GM18511 (cell line): ENCODE measurements at regions not wholly inside any gene's neighbourhood (a gene's known extent, or its start where the extent isn't known, plus 50 kb on each side); places are given as distances from the start of the nearest gene placed in this dataset.
"Not testable (repeated sequence)": the region's sequence is repeated elsewhere in the genome, so short reads cannot be mapped to it uniquely, and the experiment has no call there.

Source experiments
- ATAC-seq: cut with Tn5 transposase; IDR thresholded peaks from one replicate; pipeline ENCODE4 v1.9.1; 2021; ENCODE audit warnings: mild to moderate bottlenecking, moderate library complexity; ENCODE audit not compliant: unreplicated experiment

DNA sequence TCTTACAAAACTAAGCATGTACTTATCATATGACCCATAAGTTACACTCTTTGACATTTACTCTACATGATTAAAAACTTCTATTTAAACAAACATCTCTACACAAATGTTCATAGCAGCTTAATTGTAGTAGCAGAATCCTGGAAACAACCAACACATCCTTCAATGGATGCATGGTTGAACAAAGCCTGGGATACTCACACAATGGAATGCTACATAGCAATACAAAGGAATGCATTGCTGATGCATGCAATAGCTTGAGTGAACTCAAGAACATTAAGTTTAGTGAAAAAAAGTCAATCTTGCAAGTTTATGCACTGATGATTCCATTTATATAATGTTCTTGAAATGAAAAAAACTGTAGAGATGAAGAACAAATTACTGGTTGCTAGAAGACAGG lies 686.9 kb downstream of the LRRIQ3 start:
- no peak for ATAC-seq

DNA sequence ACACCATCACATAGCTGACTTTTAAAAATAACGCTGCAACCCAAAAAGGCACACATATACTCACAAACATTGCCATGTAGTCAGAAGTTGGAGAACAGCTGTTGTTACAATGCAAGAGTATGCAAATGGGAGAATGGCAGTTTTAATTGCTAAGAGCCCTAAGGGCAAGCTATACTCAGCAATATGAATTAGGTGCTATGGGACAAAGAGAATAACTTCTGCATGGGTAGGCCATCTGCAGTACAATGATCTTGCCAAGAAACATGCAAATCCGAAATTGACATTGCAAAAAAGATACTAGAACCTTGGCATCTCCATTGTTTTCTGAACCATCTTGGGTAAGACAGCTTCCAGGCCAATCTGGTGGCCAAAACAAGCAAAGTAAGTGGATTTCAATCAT lies 697.8 kb downstream of the LRRIQ3 start:
- ATAC-seq, result no peak

- no peak for ATAC-seq
Observed at GRCh38 chr1:73499671-73500070, 698.3 kb downstream of the LRRIQ3 start.

GRCh38 chr1:73491621-73492020 lies 706.4 kb downstream of the LRRIQ3 start:
- no peak for ATAC-seq

DNA sequence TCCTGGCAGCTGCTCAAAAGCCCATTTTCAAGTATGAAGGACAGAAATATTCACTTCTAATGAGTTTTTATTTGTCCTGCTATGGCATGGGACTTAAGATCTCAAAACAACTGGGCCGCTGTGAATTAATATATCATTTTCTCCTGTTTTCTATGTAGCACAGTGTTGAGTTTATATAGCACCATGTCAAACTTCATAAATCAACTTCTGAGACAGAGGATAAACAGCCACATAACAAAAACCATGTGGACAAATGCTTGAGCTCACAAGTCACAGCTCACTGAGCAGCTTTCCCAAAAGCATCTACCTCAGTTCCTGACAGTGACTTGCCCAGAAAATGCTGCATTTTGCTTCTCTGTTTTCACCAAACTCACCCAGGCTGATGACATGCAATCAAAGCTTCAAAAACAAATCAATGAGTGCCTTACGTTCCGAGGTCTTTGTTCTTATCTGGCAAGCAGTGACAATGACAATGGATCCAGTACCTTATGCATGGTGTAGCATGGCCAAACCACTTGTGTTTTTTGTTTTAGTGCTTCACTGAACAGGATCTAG lies 722.6 kb downstream of the LRRIQ3 start:
- ATAC-seq, result no peak

- ATAC-seq, result no peak
Observed at GRCh38 chr1:73472810-73473209, 725.2 kb downstream of the LRRIQ3 start.

- no peak for ATAC-seq
Observed at GRCh38 chr1:73467731-73468130, 730.2 kb downstream of the LRRIQ3 start.

DNA sequence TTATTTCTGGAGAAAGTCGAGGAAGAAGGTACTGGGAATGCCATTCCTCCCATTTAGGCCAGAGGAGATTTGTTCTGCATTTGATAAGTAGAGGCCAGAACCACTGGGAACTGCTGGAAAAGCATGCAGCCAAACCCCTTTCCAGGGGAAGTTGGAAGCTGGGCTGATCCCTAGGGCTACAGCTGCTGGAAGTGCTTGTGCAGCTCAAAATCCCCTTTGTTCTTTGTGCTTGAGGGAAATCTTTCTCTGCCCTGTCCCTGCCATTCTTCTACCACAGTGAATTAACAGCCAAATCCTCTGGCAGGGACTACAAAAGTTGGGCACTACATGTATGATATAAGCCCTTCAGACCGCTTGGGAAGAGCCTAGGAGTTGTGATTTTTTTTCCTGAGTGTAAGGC lies 734.1 kb downstream of the LRRIQ3 start:
- ATAC-seq, result no peak

DNA sequence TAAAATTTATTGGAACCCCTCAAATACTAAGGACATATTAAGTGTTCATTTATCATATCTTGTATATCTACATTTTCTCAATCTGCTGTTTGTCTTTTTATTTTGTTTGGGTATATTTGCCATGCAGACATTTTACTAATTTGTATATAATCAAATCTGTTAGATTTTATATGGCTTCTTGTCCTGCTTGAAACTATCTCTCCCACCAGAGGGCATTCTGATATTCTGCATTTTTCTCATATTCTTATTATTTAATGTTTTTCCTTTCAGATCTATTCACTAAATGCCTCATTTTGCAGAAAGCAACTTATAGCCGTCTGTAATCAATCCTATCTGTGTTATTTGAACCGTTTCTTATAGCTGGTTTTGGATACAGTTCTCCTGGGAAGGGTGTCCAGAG lies 745.5 kb downstream of the LRRIQ3 start:
- ATAC-seq, result no peak

GRCh38 chr1:73450668-73451067 lies 747.3 kb downstream of the LRRIQ3 start:
- not testable (repeated sequence) for ATAC-seq

GRCh38 chr1:73411479-73411878 lies 786.5 kb downstream of the LRRIQ3 start:
- ATAC-seq, result no peak

GRCh38 chr1:73401666-73402065 lies 796.3 kb downstream of the LRRIQ3 start:
- no peak for ATAC-seq

- no peak for ATAC-seq
Observed at GRCh38 chr1:73382966-73383365, 815.0 kb downstream of the LRRIQ3 start.

GRCh38 chr1:73366734-73367413 lies 831.1 kb downstream of the LRRIQ3 start:
- ATAC-seq, result no peak

DNA sequence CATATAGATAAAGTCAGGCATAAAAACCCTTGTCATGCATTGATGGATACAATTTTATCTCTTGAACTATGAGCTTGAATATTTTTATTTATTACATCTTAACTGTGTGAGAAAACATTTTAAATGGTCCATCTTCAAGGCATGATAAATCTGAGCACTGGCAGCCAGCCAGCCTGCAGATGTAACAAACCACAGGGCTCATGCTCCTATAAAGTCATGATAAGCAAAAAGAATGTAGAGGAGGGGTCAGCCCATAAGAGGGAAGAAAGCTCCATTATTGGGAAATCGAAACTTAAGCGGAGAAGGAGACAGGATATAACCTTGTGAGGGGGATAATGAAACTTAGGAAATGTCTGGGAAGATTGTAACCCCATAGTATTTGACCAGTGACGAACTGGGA lies 839.0 kb downstream of the LRRIQ3 start:
- no peak for ATAC-seq

- ATAC-seq, result no peak
Observed at GRCh38 chr1:73356485-73356884, 841.5 kb downstream of the LRRIQ3 start.

GRCh38 chr1:73343947-73344346 lies 854.0 kb downstream of the LRRIQ3 start:
- ATAC-seq, result no peak

DNA sequence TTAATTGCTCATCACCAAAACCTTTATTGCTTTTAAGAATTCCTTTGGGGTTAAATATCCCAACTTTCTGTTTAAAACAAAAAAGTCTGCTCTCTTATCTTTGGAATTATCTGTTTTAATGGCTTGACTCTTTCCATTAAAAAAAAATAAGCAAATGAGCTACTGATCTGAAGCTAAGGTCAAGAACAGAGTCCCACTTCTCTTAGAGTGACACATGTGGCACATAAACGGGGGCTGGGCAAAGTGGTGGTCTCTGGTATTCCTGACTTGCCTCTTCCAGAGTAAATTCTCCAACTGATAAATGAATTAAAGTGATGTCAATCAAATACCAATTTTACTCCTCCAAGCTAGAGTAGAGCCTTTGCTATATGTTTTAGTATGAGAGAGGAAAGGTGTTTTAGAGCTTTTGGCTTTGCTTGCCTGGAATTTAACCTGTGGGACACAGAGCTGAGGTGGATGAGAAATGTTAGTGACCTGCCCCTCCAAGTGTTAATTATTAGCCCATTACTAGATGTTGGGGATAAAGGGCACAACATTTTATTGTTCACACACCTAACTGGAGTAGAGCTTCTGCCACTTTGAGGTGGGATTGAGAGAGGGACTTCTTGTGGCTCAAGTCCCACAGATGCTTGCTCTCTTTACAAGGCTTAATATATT lies 864.0 kb downstream of the LRRIQ3 start:
- ATAC-seq, result no peak

GRCh38 chr1:73331726-73332125 lies 866.2 kb downstream of the LRRIQ3 start:
- ATAC-seq, result no peak

DNA sequence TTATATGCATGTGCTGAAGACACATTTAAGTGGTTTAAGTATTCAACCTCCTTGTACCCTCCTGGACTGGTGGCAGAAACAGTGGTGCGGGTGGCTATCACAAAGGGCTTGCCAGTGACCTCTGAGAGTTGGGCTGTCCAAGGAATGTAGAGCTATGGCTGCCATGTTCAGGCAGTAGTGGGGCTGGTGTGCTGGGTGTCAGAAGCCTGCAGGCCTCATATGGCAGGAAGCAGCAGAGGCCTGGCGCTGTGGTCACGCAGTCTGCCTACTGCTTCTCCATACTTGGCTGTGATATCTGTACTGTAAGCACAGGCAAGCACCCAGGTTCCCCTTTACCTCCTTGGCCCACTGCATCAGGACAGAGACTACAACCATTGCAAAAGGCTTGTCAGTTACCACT lies 870.0 kb downstream of the LRRIQ3 start:
- ATAC-seq, result no peak

- no peak for ATAC-seq
Observed at GRCh38 chr1:73327180-73327793, 870.7 kb downstream of the LRRIQ3 start.

- no peak for ATAC-seq
Observed at GRCh38 chr1:73326663-73327062, 871.3 kb downstream of the LRRIQ3 start.
